Skeletal muscle cell (primary cell): ENCODE measurements at regions not wholly inside any gene's neighbourhood (a gene's known extent, or its start where the extent isn't known, plus 50 kb on each side); places are given as distances from the start of the nearest gene placed in this dataset.

Experiments
- DNase-seq: peaks from one replicate; pipeline ENCODE4 v3.0.0-alpha.2; 2010; ENCODE audit warnings: low read depth
- H3K4me3 ChIP-seq: 2 replicates; pipeline ENCODE4 v1.5.1; 2011; ENCODE audit warnings: low read depth, mild to moderate bottlenecking, control low read depth, low read length, moderate library complexity

GRCh38 chrX:11944501-11944900 lies 186.5 kb downstream of the MSL3 start:
- DNase-seq = no peak
- H3K4me3 ChIP-seq = no peak overlapping the region

GRCh38 chrX:11949291-11949690 lies 189.0 kb upstream of the FRMPD4 start:
- H3K4me3 ChIP-seq = no peak overlapping the region
- DNase-seq = no peak

GRCh38 chrX:11952176-11952720 lies 186.0 kb upstream of the FRMPD4 start:
- DNase-seq = no peak
- H3K4me3 ChIP-seq = no peak overlapping the region

- DNase-seq = peak; percentile 83
- H3K4me3 ChIP-seq = no peak overlapping the region
Measured at GRCh38 chrX:11953615-11954014, 184.7 kb upstream of the FRMPD4 start.

GRCh38 chrX:11954176-11954575 lies 184.1 kb upstream of the FRMPD4 start:
- no peak for DNase-seq
- no peak overlapping the region for H3K4me3 ChIP-seq

GRCh38 chrX:11960031-11960430 lies 178.2 kb upstream of the FRMPD4 start:
- no peak overlapping the region for H3K4me3 ChIP-seq
- DNase-seq = no peak

GRCh38 chrX:11965436-11965835 lies 172.8 kb upstream of the FRMPD4 start:
- no peak for DNase-seq
- H3K4me3 ChIP-seq = no peak overlapping the region

GRCh38 chrX:11967986-11968869 lies 170.0 kb upstream of the FRMPD4 start:
- no peak overlapping the region for H3K4me3 ChIP-seq
- no peak for DNase-seq

DNA sequence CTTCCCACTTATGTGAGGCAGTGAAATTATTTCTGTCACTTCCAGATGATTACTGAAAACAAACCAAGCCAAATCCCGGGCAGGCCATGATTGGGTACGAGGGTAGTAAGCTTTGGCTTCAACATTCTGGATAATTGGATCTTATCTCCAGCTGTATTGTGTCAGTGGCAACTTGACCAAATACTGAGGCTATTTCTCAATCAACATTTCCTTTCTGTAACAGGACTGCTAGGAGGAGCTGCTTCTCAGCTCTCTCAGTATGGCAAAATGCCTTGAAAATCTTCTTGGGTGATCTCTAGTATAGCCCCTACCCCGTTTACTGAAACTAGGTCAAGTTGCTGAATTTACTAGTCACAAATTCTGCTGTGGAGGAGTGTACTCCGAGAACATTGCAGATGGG lies 169.3 kb upstream of the FRMPD4 start:
- DNase-seq = no peak
- no peak overlapping the region for H3K4me3 ChIP-seq

GRCh38 chrX:11970578-11971359 lies 167.5 kb upstream of the FRMPD4 start:
- no peak for DNase-seq

DNA sequence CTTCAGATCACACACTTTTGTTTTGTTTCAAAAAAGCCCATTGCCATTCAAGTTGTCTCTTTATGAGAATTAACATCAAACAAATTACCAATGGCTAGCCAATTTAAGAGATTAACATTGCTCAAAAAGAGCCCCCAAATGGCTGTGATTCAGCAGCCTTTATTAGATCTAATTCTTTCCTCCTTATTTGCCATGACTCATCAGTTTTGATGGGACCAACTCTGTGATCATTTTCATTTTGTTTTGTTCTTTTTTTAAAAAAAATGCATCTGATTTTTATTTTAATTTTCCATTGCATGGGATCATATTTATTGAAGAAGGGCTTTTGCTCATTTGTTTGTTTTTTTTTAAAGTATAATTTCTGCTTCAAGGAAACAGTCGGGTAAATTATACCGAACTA lies 161.6 kb upstream of the FRMPD4 start:
- no peak overlapping the region for H3K4me3 ChIP-seq
- DNase-seq = no peak

More at GRCh38 chrX:11970578-11971359, 167.5 kb upstream of the FRMPD4 start:
- H3K4me3 ChIP-seq = no peak overlapping the region

- no peak overlapping the region for H3K4me3 ChIP-seq
- DNase-seq = no peak
Measured at GRCh38 chrX:11992271-11992670, 146.0 kb upstream of the FRMPD4 start.

GRCh38 chrX:11995146-11995545 lies 143.1 kb upstream of the FRMPD4 start:
- no peak for DNase-seq
- no peak overlapping the region for H3K4me3 ChIP-seq

DNA sequence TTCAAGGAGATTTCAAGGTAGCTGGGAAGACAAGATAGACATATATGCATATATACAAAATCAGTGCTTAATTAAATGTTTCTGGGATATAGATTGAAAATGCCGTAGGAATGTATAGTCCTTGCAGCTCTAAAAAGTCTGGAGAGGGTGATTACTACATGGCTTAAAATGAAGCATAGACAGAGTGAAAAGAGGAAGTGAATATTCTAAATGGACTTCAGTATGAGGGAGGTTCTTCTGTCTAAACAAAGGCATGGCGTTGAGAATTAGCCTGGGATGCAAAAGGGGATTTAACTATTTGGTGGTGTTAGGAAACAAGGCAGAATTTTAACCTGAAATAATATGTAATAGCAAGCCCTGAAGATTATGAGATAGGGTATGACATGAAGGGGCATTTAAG lies 141.5 kb upstream of the FRMPD4 start:
- no peak overlapping the region for H3K4me3 ChIP-seq
- DNase-seq = no peak

- no peak overlapping the region for H3K4me3 ChIP-seq
- DNase-seq = no peak
Measured at GRCh38 chrX:11998944-11999343, 139.3 kb upstream of the FRMPD4 start.

GRCh38 chrX:12002876-12003275 lies 135.4 kb upstream of the FRMPD4 start:
- DNase-seq = no peak
- H3K4me3 ChIP-seq = no peak overlapping the region

GRCh38 chrX:12007881-12008280 lies 130.4 kb upstream of the FRMPD4 start:
- DNase-seq = peak; percentile 66
- no peak overlapping the region for H3K4me3 ChIP-seq

DNA sequence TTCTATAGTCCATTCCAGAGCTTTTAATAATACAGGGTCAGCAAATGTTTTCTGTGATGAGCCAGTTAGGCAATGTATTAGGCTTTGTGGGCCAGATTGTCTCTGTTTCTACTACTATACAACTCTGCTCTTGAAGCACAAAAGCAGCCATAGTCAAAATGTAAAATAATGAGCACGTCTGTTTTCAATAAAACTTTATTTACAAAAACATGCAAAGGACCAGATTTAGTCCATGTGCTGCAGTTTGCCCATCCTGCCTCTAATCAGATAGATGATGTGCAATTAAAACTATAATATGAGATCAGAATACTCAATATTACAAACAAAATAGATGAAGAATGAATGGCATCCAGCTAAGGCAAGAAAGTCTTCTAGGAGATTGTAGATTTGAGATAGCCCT lies 127.8 kb upstream of the FRMPD4 start:
- no peak for DNase-seq
- H3K4me3 ChIP-seq = no peak overlapping the region

DNA sequence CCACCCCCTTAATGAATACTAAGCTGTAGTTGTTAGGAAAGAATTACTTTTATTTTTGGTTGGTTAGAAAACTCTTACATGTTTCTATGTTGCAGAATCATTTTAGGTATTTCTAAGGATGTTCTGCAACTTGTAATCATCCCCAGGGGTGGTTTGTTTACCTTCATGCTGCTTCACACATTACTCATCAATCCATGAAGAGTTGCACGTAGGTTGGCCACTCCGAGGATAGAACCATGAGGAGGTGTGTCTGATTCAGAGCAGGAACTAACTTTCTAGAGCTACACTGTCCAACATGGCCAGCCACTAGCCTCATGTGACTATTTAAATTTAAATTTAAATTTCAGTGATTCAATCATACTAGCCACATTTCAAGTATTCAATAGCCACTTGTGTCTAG lies 127.2 kb upstream of the FRMPD4 start:
- no peak overlapping the region for H3K4me3 ChIP-seq

GRCh38 chrX:12013211-12013618 lies 125.1 kb upstream of the FRMPD4 start:
- DNase-seq = peak; percentile 34
- H3K4me3 ChIP-seq = no peak overlapping the region

More for the DNA sequence above, 127.2 kb upstream of the FRMPD4 start:
- DNase-seq = peak; percentile 71
